Ovary (tissue), 3 donors: ENCODE measurements at regions not wholly inside any gene's neighbourhood (a gene's known extent, or its start where the extent isn't known, plus 50 kb on each side); places are given as distances from the start of the nearest gene placed in this dataset.
"Not testable (repeated sequence)": the region's sequence is repeated elsewhere in the genome, so short reads cannot be mapped to it uniquely, and the experiment has no call there.

ENCODE experiments used
- POLR2A ChIP-seq: fragments of 450-650 bp; IDR thresholded peaks from one replicate; pipeline ENCODE4 v1.6.1; 2017; ENCODE audit warnings: antibody characterized with exemption, mild to moderate bottlenecking, moderate library complexity
- TF ChIP-seq, protein P1 (sequence below), 3 donors: fragments of 450-650 bp in 2 of 3; fragments of 200-600 bp in 1 of 3; IDR thresholded peaks; one replicate each; pipeline versions ENCODE4 v1.5.1 to v1.8.0; 2016 to 2022; ENCODE audit warnings: antibody characterized with exemption in 3 of 3, mild to moderate bottlenecking in 1 of 3
- donor health status: DM: no; HTN: no; CAD: no.

DNA sequence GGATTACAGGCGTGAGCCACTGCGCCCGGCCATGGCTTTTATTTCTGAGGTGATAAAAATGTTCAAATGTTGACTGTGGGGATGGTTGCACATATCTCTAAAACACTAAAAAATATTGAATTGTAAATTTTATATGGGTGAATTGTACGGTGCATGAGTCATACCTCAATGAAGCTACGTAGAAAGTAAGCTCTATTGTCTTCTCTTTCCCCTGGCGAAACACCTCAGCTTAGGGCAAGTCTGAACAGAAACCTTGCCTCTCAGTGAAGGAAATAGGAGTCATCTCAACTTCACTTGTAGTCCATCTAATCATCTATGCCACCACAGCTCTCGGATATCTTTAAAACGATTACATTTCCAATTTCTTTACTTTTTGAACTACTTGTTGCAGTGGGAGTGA lies 238.2 kb downstream of the SPATA31A6 start:
- TF ChIP-seq, protein P1, sequence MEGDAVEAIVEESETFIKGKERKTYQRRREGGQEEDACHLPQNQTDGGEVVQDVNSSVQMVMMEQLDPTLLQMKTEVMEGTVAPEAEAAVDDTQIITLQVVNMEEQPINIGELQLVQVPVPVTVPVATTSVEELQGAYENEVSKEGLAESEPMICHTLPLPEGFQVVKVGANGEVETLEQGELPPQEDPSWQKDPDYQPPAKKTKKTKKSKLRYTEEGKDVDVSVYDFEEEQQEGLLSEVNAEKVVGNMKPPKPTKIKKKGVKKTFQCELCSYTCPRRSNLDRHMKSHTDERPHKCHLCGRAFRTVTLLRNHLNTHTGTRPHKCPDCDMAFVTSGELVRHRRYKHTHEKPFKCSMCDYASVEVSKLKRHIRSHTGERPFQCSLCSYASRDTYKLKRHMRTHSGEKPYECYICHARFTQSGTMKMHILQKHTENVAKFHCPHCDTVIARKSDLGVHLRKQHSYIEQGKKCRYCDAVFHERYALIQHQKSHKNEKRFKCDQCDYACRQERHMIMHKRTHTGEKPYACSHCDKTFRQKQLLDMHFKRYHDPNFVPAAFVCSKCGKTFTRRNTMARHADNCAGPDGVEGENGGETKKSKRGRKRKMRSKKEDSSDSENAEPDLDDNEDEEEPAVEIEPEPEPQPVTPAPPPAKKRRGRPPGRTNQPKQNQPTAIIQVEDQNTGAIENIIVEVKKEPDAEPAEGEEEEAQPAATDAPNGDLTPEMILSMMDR (IDR thresholded peaks at IDR 0.05) = not testable (repeated sequence)
- TF ChIP-seq POLR2A = not testable (repeated sequence)
